Endothelial cell of umbilical vein (primary cell): ENCODE measurements at regions not wholly inside any gene's neighbourhood (a gene's known extent, or its start where the extent isn't known, plus 50 kb on each side); places are given as distances from the start of the nearest gene placed in this dataset.

Source experiments
- BruUV-seq: library from RNA; stranded (reverse); fragments of 400-500 nt; replicated peaks from 2 replicates; lab custom pipeline; 2021; lab: Mats Ljungman, UMichigan
- CTCF ChIA-PET: fragments of 300-600, 350-600 bp; sonication (Branson Sonifier 250); formaldehyde crosslinking; loops from one replicate; lab custom pipeline; 2021; ENCODE audit warnings: antibody characterized with exemption, inconsistent platforms; lab: Charles Lee
- POLR2A ChIA-PET: fragments of 300-600, 350-600 bp; sonication (Branson Sonifier 250); formaldehyde crosslinking; loops from one replicate; lab custom pipeline; 2021; ENCODE audit warnings: antibody characterized with exemption, inconsistent platforms; lab: Charles Lee
- DNase-seq: peaks from one replicate; pipeline ENCODE4 v3.0.0-alpha.2; 2011; ENCODE audit warnings: low read depth, low spot score
- FAIRE-seq: peaks from 2 replicates; lab custom pipeline; 2011; peaks lifted over from hg19 to GRCh38; lab: Jason Lieb, UNC
- H2AFZ ChIP-seq: 2 replicates; pipeline ENCODE4 v1.6.0; 2012; ENCODE audit warnings: low read depth, low read length, control low read depth, inconsistent platforms
- H3K27ac ChIP-seq: 2 replicates; pipeline ENCODE4 v1.5.1; 2011; ENCODE audit warnings: low read depth, mild to moderate bottlenecking, control low read depth, low read length, moderate library complexity; ENCODE audit not compliant: insufficient read depth
- H3K27me3 ChIP-seq, 2 experiments: 2 replicates each; pipeline versions ENCODE4 v1.6.0 to v1.6.1; 2011; ENCODE audit warnings: low read length in 2 of 2, mixed read lengths in 1 of 2; ENCODE audit not compliant: control insufficient read depth in 2 of 2, insufficient read depth in 2 of 2
- H3K36me3 ChIP-seq, 2 experiments: 2 replicates in 1 of 2; 3 replicates in 1 of 2; pipeline ENCODE4 v1.5.1; 2011; ENCODE audit warnings: low read length in 2 of 2, mild to moderate bottlenecking in 1 of 2, moderate library complexity in 1 of 2; ENCODE audit not compliant: control insufficient read depth in 2 of 2, insufficient read depth in 2 of 2; ENCODE audit errors: extremely low read depth in 1 of 2
- H3K4me1 ChIP-seq: 3 replicates; pipeline ENCODE4 v1.5.1; 2011; ENCODE audit warnings: mild to moderate bottlenecking, low read length; ENCODE audit not compliant: control insufficient read depth, insufficient read depth; ENCODE audit errors: extremely low read depth
- H3K4me2 ChIP-seq: 2 replicates; pipeline ENCODE4 v1.6.1; 2011; ENCODE audit warnings: low read length, control low read depth, mixed read lengths; ENCODE audit not compliant: insufficient read depth
- H3K4me3 ChIP-seq, 3 experiments: fragments of 200-600 bp in 1 of 3; sonication (generic), shearing (Covaris generic) in 1 of 3; replicated peaks in 1 of 3; 2 replicates each; pipeline ENCODE4 v1.5.1; 2011 to 2016; ENCODE audit warnings: control low read depth in 3 of 3, low read length in 3 of 3, mild to moderate bottlenecking in 2 of 3, inconsistent platforms in 1 of 3, low read depth in 1 of 3, moderate library complexity in 1 of 3; ENCODE audit not compliant: insufficient read depth in 1 of 3
- H3K79me2 ChIP-seq: 2 replicates; pipeline ENCODE4 v1.6.0; 2012; ENCODE audit warnings: low read length, inconsistent platforms; ENCODE audit not compliant: control insufficient read depth, insufficient read depth
- H3K9ac ChIP-seq: replicated peaks from 2 replicates; pipeline ENCODE3; 2011; ENCODE audit warnings: low read length, control low read depth; ENCODE audit not compliant: insufficient read depth; ENCODE audit errors: extremely low read depth
- H3K9me1 ChIP-seq: replicated peaks from 3 replicates; pipeline ENCODE4 v1.6.0; 2011; ENCODE audit warnings: mild to moderate bottlenecking, low read length; ENCODE audit not compliant: control insufficient read depth, insufficient read depth; ENCODE audit errors: extremely low read depth
- H3K9me3 ChIP-seq: replicated peaks from 2 replicates; pipeline ENCODE4 v1.5.1; 2012; ENCODE audit warnings: low read length, inconsistent platforms; ENCODE audit not compliant: control insufficient read depth, insufficient read depth
- H4K20me1 ChIP-seq: replicated peaks from 2 replicates; pipeline ENCODE3; 2011; ENCODE audit warnings: mild to moderate bottlenecking, low read length; ENCODE audit not compliant: control insufficient read depth, insufficient read depth; ENCODE audit errors: extremely low read depth
- EZH2 ChIP-seq: IDR thresholded peaks from 2 replicates; pipeline ENCODE4 v1.6.1; 2012; ENCODE audit warnings: borderline replicate concordance, low read depth, mild to moderate bottlenecking, moderate library complexity, low read length, inconsistent platforms; ENCODE audit not compliant: severe bottlenecking
- FOS ChIP-seq: IDR thresholded peaks from 2 replicates; pipeline ENCODE4 v1.6.1; 2011; ENCODE audit warnings: mild to moderate bottlenecking, low read length, moderate library complexity, borderline replicate concordance; ENCODE audit not compliant: insufficient read depth
- GATA2 ChIP-seq: IDR thresholded peaks from 2 replicates; pipeline ENCODE4 v1.7.0; 2011; ENCODE audit warnings: low read depth, mild to moderate bottlenecking, moderate library complexity, mixed read lengths, low read length; ENCODE audit not compliant: insufficient read length, insufficient read depth
- JUN ChIP-seq: IDR thresholded peaks from 2 replicates; pipeline ENCODE4 v1.6.1; 2011; ENCODE audit warnings: borderline replicate concordance, low read depth; ENCODE audit not compliant: insufficient read length, insufficient read depth
- MYC ChIP-seq: IDR thresholded peaks from one replicate; pipeline ENCODE4 v1.6.1; 2011; ENCODE audit warnings: mild to moderate bottlenecking, low read depth, low read length
- POLR2A ChIP-seq: IDR thresholded peaks from 2 replicates; pipeline ENCODE4 v1.6.1; 2012; ENCODE audit warnings: low read depth, mild to moderate bottlenecking, control low read depth, low read length
- POLR2AphosphoS5 ChIP-seq: IDR thresholded peaks from 2 replicates; pipeline ENCODE4 v1.6.1; 2012; ENCODE audit warnings: low read depth, mild to moderate bottlenecking, control low read depth, low read length, moderate library complexity; ENCODE audit not compliant: insufficient read depth
- dilution Hi-C: fragments of 300-500 bp; cut with MboI; formaldehyde crosslinking; loops from one replicate; pipeline ENCODE4 v1.15.0; 2019; ENCODE audit warnings: low sequenced_read_pairs; ENCODE audit not compliant: extremely low pct_ligation_motif_present
- intact Hi-C: fragments of 100-400 bp; cut with micrococcal nuclease; formaldehyde crosslinking; loops from one replicate; pipeline ENCODE4 v1.10.0; 2022
- TF ChIP-seq, protein P1 (sequence below), 2 donors: IDR thresholded peaks; 1 replicate in 1 of 2; 2 replicates in 1 of 2; pipeline ENCODE4 v1.5.1; 2011; ENCODE audit warnings: low read length in 2 of 2, mild to moderate bottlenecking in 2 of 2, moderate library complexity in 2 of 2, control low read depth in 1 of 2, inconsistent platforms in 1 of 2, low read depth in 1 of 2; ENCODE audit not compliant: insufficient read depth in 1 of 2; ENCODE audit errors: extremely low read depth in 1 of 2
- TF ChIP-seq, protein P2 (sequence below): IDR thresholded peaks from 2 replicates; pipeline ENCODE4 v1.6.1; 2011; ENCODE audit not compliant: insufficient read depth, insufficient read length

DNA sequence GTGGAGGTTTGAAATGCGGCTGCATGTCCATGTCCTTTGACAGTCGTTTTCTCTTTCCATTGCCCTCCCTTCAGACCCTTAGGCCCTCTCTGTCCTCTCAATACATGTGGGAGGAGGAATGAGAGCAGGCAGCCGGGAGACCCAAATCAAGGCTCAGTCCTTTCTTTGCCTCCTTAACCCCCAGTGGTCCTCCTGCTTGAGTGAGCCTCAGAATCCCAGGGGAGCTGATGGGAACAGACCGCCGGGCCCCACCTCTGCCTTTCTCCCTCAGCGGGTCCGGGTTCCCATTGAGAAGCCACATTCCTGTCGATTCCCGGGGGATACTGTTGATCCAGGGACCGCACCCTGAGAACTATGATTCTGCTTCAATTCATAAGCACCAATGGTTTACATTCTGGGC lies 77.9 kb upstream of the RFLNA start:
- intact Hi-C loops (no loop called here), dilution Hi-C loops (no loop called here)
- TF ChIP-seq, protein P1, sequence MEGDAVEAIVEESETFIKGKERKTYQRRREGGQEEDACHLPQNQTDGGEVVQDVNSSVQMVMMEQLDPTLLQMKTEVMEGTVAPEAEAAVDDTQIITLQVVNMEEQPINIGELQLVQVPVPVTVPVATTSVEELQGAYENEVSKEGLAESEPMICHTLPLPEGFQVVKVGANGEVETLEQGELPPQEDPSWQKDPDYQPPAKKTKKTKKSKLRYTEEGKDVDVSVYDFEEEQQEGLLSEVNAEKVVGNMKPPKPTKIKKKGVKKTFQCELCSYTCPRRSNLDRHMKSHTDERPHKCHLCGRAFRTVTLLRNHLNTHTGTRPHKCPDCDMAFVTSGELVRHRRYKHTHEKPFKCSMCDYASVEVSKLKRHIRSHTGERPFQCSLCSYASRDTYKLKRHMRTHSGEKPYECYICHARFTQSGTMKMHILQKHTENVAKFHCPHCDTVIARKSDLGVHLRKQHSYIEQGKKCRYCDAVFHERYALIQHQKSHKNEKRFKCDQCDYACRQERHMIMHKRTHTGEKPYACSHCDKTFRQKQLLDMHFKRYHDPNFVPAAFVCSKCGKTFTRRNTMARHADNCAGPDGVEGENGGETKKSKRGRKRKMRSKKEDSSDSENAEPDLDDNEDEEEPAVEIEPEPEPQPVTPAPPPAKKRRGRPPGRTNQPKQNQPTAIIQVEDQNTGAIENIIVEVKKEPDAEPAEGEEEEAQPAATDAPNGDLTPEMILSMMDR (IDR thresholded peaks at IDR 0.05; ENCODE audit: extremely low read depth in 1 of 2, insufficient read depth in 1 of 2, low read depth in 1 of 2, low read length in 2 of 2): no peak
- TF ChIP-seq MYC (no peak), GATA2 (no peak), POLR2AphosphoS5 (no peak), EZH2 (no peak), POLR2A (no peak), FOS (no peak), JUN (no peak)
- TF ChIP-seq, protein P2, sequence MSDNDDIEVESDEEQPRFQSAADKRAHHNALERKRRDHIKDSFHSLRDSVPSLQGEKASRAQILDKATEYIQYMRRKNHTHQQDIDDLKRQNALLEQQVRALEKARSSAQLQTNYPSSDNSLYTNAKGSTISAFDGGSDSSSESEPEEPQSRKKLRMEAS: no peak
- Histone ChIP-seq H3K4me2 (no peak overlapping the region), H3K9me3 (no peaks in the 10 kb centered on the region), H3K27me3 (no peaks in the 10 kb centered on the region), H3K36me3 (no peaks in the 10 kb centered on the region), H4K20me1 (no peaks in the 10 kb centered on the region), H3K27ac (no peak overlapping the region), H3K9ac (no peak overlapping the region), H2AFZ (no peak overlapping the region), H3K4me1 (peaks cover 11% of the 10 kb centered on the region), H3K9me1 (no peaks in the 10 kb centered on the region), H3K79me2 (no peaks in the 10 kb centered on the region), H3K4me3 (no peak overlapping the region)
- DNase-seq: no peak
- no TSS peak for BruUV-seq
- ChIA-PET POLR2A (no interaction called here), CTCF (interaction anchor here (1.3 kb wide), 1 partner anchor 20 kb away, joined by 3 read pairs; no protein-coding TSS in a partner anchor)
- no peak for FAIRE-seq
